Ishikawa (cell line): ENCODE measurements at regions not wholly inside any gene's neighbourhood (a gene's known extent, or its start where the extent isn't known, plus 50 kb on each side); places are given as distances from the start of the nearest gene placed in this dataset.

Source experiments
- CREB1 ChIP-seq: IDR thresholded peaks from 2 replicates; pipeline ENCODE4 v1.6.1; 2012; ENCODE audit warnings: low read depth
- EGR1 ChIP-seq: IDR thresholded peaks from 2 replicates; pipeline ENCODE4 v1.6.1; 2012
- EP300 ChIP-seq: IDR thresholded peaks from 2 replicates; pipeline ENCODE4 v1.6.1; 2012; ENCODE audit warnings: borderline replicate concordance
- FOXM1 ChIP-seq: IDR thresholded peaks from 2 replicates; pipeline ENCODE4 v1.6.1; 2012; ENCODE audit warnings: low read depth, borderline replicate concordance
- RAD21 ChIP-seq: IDR thresholded peaks from 2 replicates; pipeline ENCODE4 v1.6.1; 2012; ENCODE audit warnings: low read depth
- TAF1 ChIP-seq: IDR thresholded peaks from 2 replicates; pipeline ENCODE4 v1.6.1; 2012; ENCODE audit warnings: low read depth, mild to moderate bottlenecking
- TCF12 ChIP-seq: IDR thresholded peaks from 2 replicates; pipeline ENCODE4 v1.6.1; 2012; ENCODE audit warnings: low read depth
- TEAD4 ChIP-seq: IDR thresholded peaks from 2 replicates; pipeline ENCODE4 v1.6.1; 2012
- USF1 ChIP-seq: IDR thresholded peaks from 2 replicates; pipeline ENCODE4 v1.6.1; 2012
- YY1 ChIP-seq: IDR thresholded peaks from 2 replicates; pipeline ENCODE4 v1.6.1; 2012; ENCODE audit warnings: low read depth
- ZBTB7A ChIP-seq: IDR thresholded peaks from 2 replicates; pipeline ENCODE4 v1.6.1; 2012; ENCODE audit warnings: low read depth
- TF ChIP-seq, protein P1 (sequence below): IDR thresholded peaks from 2 replicates; pipeline ENCODE4 v1.6.1; 2012; ENCODE audit warnings: low read depth, mild to moderate bottlenecking
- TF ChIP-seq, protein P2 (sequence below): IDR thresholded peaks from 2 replicates; pipeline ENCODE4 v1.6.1; 2012

GRCh38 chr10:56085406-56086122 is 275.5 kb downstream of the ZWINT start:
- TF ChIP-seq ZBTB7A (no peak), USF1 (no peak), EP300 (no peak), RAD21 (no peak), EGR1 (no peak), TEAD4 (no peak), TCF12 (no peak), TAF1 (no peak), YY1 (no peak), CREB1 (no peak), FOXM1 (no peak)
- TF ChIP-seq, protein P1, sequence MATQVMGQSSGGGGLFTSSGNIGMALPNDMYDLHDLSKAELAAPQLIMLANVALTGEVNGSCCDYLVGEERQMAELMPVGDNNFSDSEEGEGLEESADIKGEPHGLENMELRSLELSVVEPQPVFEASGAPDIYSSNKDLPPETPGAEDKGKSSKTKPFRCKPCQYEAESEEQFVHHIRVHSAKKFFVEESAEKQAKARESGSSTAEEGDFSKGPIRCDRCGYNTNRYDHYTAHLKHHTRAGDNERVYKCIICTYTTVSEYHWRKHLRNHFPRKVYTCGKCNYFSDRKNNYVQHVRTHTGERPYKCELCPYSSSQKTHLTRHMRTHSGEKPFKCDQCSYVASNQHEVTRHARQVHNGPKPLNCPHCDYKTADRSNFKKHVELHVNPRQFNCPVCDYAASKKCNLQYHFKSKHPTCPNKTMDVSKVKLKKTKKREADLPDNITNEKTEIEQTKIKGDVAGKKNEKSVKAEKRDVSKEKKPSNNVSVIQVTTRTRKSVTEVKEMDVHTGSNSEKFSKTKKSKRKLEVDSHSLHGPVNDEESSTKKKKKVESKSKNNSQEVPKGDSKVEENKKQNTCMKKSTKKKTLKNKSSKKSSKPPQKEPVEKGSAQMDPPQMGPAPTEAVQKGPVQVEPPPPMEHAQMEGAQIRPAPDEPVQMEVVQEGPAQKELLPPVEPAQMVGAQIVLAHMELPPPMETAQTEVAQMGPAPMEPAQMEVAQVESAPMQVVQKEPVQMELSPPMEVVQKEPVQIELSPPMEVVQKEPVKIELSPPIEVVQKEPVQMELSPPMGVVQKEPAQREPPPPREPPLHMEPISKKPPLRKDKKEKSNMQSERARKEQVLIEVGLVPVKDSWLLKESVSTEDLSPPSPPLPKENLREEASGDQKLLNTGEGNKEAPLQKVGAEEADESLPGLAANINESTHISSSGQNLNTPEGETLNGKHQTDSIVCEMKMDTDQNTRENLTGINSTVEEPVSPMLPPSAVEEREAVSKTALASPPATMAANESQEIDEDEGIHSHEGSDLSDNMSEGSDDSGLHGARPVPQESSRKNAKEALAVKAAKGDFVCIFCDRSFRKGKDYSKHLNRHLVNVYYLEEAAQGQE, result no peak
- TF ChIP-seq, protein P2, sequence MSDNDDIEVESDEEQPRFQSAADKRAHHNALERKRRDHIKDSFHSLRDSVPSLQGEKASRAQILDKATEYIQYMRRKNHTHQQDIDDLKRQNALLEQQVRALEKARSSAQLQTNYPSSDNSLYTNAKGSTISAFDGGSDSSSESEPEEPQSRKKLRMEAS, result no peak
